Epithelial cell of proximal tubule (primary cell): ENCODE measurements at regions not wholly inside any gene's neighbourhood (a gene's known extent, or its start where the extent isn't known, plus 50 kb on each side); places are given as distances from the start of the nearest gene placed in this dataset.

ENCODE experiments used
- DNase-seq: peaks from one replicate; pipeline ENCODE4 v3.0.0-alpha.2; 2011; ENCODE audit warnings: low read depth
- H3K4me3 ChIP-seq: 2 replicates; pipeline ENCODE4 v1.5.1; 2011; ENCODE audit warnings: low read depth, mild to moderate bottlenecking, low read length
- TF ChIP-seq, protein P1 (sequence below): conservative IDR thresholded peaks from 2 replicates; pipeline ENCODE4 v1.5.1; 2012; ENCODE audit warnings: low read depth, mild to moderate bottlenecking, low read length

DNA sequence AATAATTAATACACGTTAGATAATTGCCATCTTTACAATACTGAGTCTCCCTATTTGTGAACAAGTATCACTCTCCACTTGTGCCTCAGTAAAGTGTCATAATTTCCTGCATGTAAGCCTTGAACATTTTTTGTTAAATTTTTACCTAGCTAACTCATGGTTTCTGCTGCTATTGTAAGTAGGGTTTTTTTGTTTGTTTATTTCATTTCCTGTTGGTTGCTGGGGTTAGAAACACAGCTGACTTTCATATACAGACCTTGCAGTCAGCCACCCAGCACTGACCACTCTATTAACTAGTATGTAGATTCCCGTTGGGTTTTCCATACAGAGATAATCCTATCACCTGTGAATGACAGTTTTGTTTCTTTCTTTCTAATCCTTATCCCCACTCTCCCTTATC, 133.3 kb downstream of the MPP7 start:
- no peak for DNase-seq
- TF ChIP-seq, protein P1, sequence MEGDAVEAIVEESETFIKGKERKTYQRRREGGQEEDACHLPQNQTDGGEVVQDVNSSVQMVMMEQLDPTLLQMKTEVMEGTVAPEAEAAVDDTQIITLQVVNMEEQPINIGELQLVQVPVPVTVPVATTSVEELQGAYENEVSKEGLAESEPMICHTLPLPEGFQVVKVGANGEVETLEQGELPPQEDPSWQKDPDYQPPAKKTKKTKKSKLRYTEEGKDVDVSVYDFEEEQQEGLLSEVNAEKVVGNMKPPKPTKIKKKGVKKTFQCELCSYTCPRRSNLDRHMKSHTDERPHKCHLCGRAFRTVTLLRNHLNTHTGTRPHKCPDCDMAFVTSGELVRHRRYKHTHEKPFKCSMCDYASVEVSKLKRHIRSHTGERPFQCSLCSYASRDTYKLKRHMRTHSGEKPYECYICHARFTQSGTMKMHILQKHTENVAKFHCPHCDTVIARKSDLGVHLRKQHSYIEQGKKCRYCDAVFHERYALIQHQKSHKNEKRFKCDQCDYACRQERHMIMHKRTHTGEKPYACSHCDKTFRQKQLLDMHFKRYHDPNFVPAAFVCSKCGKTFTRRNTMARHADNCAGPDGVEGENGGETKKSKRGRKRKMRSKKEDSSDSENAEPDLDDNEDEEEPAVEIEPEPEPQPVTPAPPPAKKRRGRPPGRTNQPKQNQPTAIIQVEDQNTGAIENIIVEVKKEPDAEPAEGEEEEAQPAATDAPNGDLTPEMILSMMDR: no peak
- no peak overlapping the region for H3K4me3 ChIP-seq

DNA sequence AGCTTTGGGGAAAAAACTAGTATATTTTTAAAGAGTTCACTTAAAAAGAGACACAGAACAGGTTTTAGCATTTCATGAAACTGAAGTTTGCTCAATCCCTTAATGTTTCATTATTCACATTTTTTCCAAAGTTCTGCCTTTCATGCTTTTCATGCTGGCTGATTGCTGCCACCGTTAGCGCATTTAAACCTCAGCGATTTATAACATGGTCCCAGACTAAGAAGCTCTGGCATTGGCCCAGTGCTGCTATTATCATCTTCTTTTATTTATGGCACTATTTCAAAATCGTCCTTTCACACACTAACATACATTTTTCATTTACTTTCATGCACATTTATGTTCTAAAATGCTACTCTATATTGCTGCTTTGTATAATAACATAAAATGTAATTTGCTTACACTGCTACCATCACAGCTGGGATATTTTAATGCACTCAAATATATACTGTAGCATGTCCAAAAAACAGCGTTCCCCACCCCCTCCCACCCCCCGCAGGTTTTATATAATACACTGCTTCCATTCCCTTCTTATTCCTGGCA, 141.9 kb downstream of the MPP7 start:
- TF ChIP-seq, protein P1: no peak
- H3K4me3 ChIP-seq: no peak overlapping the region
- no peak for DNase-seq

DNA sequence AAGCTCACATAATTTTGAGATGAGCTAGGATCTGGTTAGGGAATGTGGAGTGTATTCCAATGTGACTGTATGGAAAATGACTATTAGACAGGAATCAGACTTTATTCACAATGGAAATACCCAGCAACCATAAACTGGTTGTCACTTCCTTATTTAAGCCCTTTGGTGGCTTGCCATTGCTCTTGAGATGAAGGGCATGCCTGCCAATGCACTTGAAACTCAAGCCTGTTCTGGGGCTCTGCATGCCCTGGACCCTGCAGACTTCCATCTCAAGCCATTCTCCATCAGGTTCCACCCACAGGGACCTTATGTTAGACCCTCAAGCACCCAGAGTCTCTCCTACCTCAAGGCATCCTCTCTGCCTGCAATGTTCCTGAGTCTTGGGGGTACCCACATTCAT, 145.5 kb downstream of the MPP7 start:
- TF ChIP-seq, protein P1: no peak
- DNase-seq: no peak
- no peak overlapping the region for H3K4me3 ChIP-seq

DNA sequence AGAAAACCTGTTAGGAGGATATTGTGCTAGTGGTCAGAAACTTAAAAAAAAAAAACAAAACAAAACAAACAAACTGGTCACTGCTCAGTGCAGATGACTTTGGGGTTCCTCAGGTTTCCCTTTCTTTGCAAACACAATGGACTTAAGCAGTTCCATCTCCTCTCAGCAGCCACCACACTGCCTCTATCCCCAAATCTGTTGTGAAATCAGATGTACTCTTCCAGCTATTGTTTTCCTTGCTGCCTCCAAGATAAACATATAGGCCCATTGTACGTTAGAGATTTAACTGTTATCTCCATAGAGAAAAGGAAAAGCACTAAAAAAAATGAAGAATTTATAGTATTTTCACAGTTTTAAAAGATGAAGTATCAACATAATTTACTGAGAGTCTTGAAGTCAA, 147.1 kb downstream of the MPP7 start:
- H3K4me3 ChIP-seq: no peak overlapping the region
- DNase-seq: no peak
- TF ChIP-seq, protein P1: no peak

DNA sequence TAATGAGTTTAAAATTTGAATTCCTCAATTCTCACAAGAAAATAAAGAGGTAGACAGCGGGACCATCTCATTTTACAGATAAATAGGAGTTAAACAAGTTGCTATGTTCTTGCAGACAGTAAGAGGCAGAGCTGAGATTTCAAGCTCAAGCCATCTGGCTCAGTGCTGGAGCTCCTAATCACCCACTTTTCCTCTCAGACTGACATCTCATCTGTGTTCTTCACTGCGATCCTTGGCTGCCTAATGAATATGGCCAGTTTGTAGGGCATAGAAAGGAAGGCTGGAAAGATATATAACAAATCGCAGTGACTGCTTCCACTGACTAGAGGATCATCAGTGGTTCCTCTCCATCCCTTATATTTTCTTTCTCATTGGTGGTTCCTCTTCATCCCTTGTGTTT, 151.2 kb downstream of the MPP7 start:
- DNase-seq: no peak
- no peak overlapping the region for H3K4me3 ChIP-seq
- TF ChIP-seq, protein P1: no peak

DNA sequence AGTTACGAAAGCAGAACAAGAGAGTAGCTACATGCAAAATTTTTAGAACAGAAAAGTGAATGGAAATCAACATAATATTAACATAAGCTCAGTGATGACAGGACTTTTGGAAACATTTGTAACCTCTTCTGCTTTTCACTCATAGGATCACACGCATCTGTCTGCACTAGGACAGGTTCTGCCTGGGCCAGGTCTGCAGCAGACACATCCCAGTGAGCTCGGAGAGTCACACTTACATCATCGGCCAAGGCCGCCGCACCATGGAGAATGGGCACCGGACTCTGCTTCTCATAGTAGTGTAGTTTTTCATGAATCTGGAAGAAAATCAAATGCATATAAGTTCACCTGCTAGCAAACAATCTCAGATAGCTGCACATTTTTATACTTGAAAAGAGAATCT, 150.9 kb upstream of the ODAD2 start:
- H3K4me3 ChIP-seq: no peak overlapping the region
- TF ChIP-seq, protein P1: no peak

DNA sequence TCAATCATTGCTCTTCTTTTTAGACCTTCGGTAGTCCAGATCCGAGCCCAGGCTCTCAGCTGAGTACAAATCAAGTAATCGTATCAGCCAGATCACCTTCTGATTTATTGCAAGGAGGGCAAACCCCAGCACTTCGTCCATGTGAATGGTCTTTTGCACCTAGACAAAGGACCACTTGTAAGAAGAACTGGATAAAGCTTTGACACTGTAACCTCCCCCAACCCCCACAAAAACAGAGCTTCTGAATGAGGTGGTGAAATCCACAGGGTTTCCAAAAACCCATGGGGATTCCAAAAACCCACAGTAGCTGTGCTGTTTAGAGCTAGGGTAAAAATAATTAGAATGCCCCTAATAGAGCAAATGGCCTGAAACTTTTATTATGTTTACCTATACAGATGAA, 148.8 kb upstream of the ODAD2 start:
- TF ChIP-seq, protein P1: no peak
- no peak for DNase-seq

More for the DNA sequence above, 150.9 kb upstream of the ODAD2 start:
- DNase-seq: no peak

More for the DNA sequence above, 148.8 kb upstream of the ODAD2 start:
- no peak overlapping the region for H3K4me3 ChIP-seq
